RWPE2 (cell line): ENCODE measurements at regions not wholly inside any gene's neighbourhood (a gene's known extent, or its start where the extent isn't known, plus 50 kb on each side); places are given as distances from the start of the nearest gene placed in this dataset.

Experiments used
- ATAC-seq: fragments of 200-7000 bp; cut with Tn5 transposase; 3 replicates; pipeline ENCODE4 v1.9.1; 2021; ENCODE audit warnings: low read depth
- DNase-seq: peaks from one replicate; pipeline ENCODE4 v3.0.0-alpha.2; 2020; ENCODE audit warnings: low spot score
- H3K27ac ChIP-seq: fragments of 450-650 bp; 2 replicates; pipeline ENCODE4 v1.5.1; 2017; ENCODE audit warnings: mild to moderate bottlenecking; ENCODE audit not compliant: poor library complexity, severe bottlenecking
- H3K27me3 ChIP-seq: fragments of 250-450 bp; sonication (Bioruptor Pico); 2 replicates; pipeline ENCODE4 v1.5.1; 2021; ENCODE audit warnings: mild to moderate bottlenecking, moderate library complexity; ENCODE audit not compliant: insufficient read depth, poor library complexity, severe bottlenecking
- H3K36me3 ChIP-seq: fragments of 250-450 bp; sonication (Bioruptor Pico); 2 replicates; pipeline ENCODE4 v1.5.1; 2020; ENCODE audit warnings: low read depth, mild to moderate bottlenecking, moderate library complexity
- H3K4me1 ChIP-seq: fragments of 250-450 bp; sonication (Bioruptor Pico); 2 replicates; pipeline ENCODE4 v1.5.1; 2021; ENCODE audit warnings: mild to moderate bottlenecking, moderate library complexity; ENCODE audit not compliant: insufficient read depth, poor library complexity, severe bottlenecking
- H3K4me3 ChIP-seq: fragments of 250-450 bp; sonication (Bioruptor Pico); 2 replicates; pipeline ENCODE4 v1.5.1; 2021; ENCODE audit warnings: mild to moderate bottlenecking, moderate library complexity; ENCODE audit not compliant: severe bottlenecking
- H3K9me3 ChIP-seq: fragments of 250-450 bp; sonication (Bioruptor Pico); 2 replicates; pipeline ENCODE4 v1.5.1; 2021; ENCODE audit warnings: mild to moderate bottlenecking, moderate library complexity; ENCODE audit not compliant: severe bottlenecking
- TF ChIP-seq, protein P1 (sequence below): fragments of 450-650 bp; IDR thresholded peaks from one replicate; pipeline ENCODE4 v1.5.1; 2017; ENCODE audit warnings: mild to moderate bottlenecking, moderate library complexity; ENCODE audit not compliant: poor library complexity, severe bottlenecking

DNA sequence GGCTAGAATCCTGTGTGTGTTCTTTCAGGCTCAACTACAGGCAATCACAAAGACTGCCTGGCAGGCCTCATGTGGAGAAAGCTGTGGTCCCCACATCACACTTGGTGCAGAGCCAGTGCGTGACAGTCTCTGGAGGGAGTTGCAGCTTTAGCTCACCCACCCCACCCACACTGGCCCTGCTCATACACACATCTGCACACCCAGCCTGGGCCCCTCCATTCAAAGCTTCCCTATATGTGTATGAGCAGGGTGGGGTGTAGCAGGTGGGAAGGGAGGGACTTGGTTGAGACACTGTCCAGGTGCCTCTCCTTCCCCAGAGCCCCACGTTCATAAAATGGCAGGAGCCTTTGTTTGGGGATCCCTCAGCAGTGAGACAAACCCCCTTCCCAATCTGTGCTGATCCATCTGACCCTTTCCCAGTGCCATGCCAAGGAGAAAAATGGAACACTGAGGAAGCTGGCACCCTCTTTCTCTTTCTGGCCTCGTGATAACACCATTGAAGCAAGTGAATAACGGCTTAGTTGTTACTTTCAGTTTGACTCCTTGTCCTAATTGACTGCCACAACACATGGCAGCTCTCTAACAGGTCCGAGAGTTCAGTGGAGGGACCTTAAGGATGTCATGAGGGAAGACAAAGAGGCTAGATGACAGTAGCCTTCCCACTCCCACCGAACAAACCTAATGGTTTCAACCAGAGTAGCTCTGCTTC, 53.8 kb upstream of the NRSN1 start:
- no peak overlapping the region for H3K27ac ChIP-seq
- no peak overlapping the region for H3K4me3 ChIP-seq
- H3K27me3 ChIP-seq, result no peaks in the 10 kb centered on the region
- TF ChIP-seq, protein P1, sequence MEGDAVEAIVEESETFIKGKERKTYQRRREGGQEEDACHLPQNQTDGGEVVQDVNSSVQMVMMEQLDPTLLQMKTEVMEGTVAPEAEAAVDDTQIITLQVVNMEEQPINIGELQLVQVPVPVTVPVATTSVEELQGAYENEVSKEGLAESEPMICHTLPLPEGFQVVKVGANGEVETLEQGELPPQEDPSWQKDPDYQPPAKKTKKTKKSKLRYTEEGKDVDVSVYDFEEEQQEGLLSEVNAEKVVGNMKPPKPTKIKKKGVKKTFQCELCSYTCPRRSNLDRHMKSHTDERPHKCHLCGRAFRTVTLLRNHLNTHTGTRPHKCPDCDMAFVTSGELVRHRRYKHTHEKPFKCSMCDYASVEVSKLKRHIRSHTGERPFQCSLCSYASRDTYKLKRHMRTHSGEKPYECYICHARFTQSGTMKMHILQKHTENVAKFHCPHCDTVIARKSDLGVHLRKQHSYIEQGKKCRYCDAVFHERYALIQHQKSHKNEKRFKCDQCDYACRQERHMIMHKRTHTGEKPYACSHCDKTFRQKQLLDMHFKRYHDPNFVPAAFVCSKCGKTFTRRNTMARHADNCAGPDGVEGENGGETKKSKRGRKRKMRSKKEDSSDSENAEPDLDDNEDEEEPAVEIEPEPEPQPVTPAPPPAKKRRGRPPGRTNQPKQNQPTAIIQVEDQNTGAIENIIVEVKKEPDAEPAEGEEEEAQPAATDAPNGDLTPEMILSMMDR, result no peak
- ATAC-seq, result no peak
- H3K4me1 ChIP-seq, result no peaks in the 10 kb centered on the region
- no peak for DNase-seq
- no peaks in the 10 kb centered on the region for H3K36me3 ChIP-seq
- H3K9me3 ChIP-seq, result no peaks in the 10 kb centered on the region

DNA sequence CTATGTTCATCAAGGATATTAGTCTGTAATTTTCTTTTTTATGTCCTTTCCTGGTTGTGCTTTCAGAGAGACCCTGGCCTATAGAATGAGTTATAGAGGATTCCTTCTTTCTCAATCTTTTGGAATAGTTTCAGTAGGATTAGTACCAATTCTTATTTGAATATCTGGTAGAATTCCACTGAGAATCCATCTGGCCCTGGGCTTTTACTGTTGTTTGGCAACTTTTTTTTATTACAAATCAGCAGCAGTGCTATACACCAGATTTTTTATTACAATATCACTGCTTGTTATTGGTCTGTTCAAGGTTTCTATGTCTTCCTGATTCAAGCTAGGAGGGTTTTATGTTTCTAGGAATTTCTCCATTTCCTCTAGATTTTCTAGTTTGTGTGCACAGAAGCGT, 50.0 kb upstream of the NRSN1 start:
- DNase-seq (no peak), ATAC-seq (no peak)
- H3K4me3 ChIP-seq, result no peak overlapping the region
- H3K9me3 ChIP-seq, result no peaks in the 10 kb centered on the region
- TF ChIP-seq, protein P1, result no peak
- no peaks in the 10 kb centered on the region for H3K36me3 ChIP-seq
- H3K4me1 ChIP-seq, result no peaks in the 10 kb centered on the region
- H3K27ac ChIP-seq, result no peak overlapping the region
- H3K27me3 ChIP-seq, result no peaks in the 10 kb centered on the region
